HepG2 (cell line): ENCODE measurements at regions not wholly inside any gene's neighbourhood (a gene's known extent, or its start where the extent isn't known, plus 50 kb on each side); places are given as distances from the start of the nearest gene placed in this dataset.

Experiments
- ATAC-seq: fragments of 200-7000 bp; cut with Tn5 transposase; 3 replicates; pipeline ENCODE4 v1.9.1; 2020; ENCODE audit warnings: mild to moderate bottlenecking, moderate library complexity
- BruUV-seq: library from RNA; stranded (reverse); fragments of 400-500 nt; replicated peaks from 2 replicates; lab custom pipeline; 2021; lab: Mats Ljungman, UMichigan
- CTCF ChIA-PET: fragments of 300-600 bp; formaldehyde crosslinking; extraction: SDS; loops from one replicate; lab custom pipeline; 2021; ENCODE audit warnings: low total read pairs, inconsistent platforms, low intra/inter-chr PET ratio; lab: Yijun Ruan, JAX
- POLR2A ChIA-PET: fragments of 350-600 bp; sonication (Branson Sonifier 250); formaldehyde crosslinking; loops from one replicate; lab custom pipeline; 2020; ENCODE audit warnings: antibody characterized with exemption, inconsistent platforms; lab: Yijun Ruan, JAX
- DNase-seq: peaks from one replicate; pipeline ENCODE4 v3.0.0-alpha.2; 2015; ENCODE audit warnings: low spot score
- FAIRE-seq: peaks from 3 replicates; lab custom pipeline; 2011; peaks lifted over from hg19 to GRCh38; lab: Jason Lieb, UNC
- H2AFZ ChIP-seq: one replicate; pipeline ENCODE4 v1.6.1; 2011; ENCODE audit warnings: low read length, inconsistent platforms
- H3K27ac ChIP-seq: fragments of 300-600 bp; 3 replicates; pipeline ENCODE4 v1.8.0; 2011; ENCODE audit warnings: mixed run types, mild to moderate bottlenecking, mixed read lengths, low read length, inconsistent platforms; ENCODE audit not compliant: insufficient read depth; ENCODE audit errors: extremely low read length
- H3K27me3 ChIP-seq, 2 experiments: fragments of 200-600 bp in 1 of 2; 2 replicates in 1 of 2; 3 replicates in 1 of 2; pipeline versions ENCODE4 v1.6.0 to v1.8.0; 2011; ENCODE audit warnings: low read length in 2 of 2, mild to moderate bottlenecking in 2 of 2, moderate library complexity in 2 of 2, inconsistent platforms in 1 of 2; ENCODE audit not compliant: insufficient read depth in 2 of 2, control insufficient read depth in 1 of 2
- H3K36me3 ChIP-seq, 2 experiments: fragments of 200-600 bp in 1 of 2; replicated peaks in 1 of 2; 2 replicates in 1 of 2; 3 replicates in 1 of 2; pipeline versions ENCODE4 v1.5.1 to v1.8.0; 2011; ENCODE audit warnings: low read length in 2 of 2, inconsistent platforms in 1 of 2; ENCODE audit not compliant: insufficient read depth in 2 of 2, control insufficient read depth in 1 of 2
- H3K4me1 ChIP-seq: 2 replicates; pipeline ENCODE4 v1.5.1; 2012; ENCODE audit warnings: low read length, inconsistent platforms; ENCODE audit not compliant: insufficient read depth
- H3K4me2 ChIP-seq: 2 replicates; pipeline ENCODE4 v1.6.0; 2011; ENCODE audit warnings: low read depth, low read length, inconsistent platforms
- H3K4me3 ChIP-seq, 3 experiments: fragments of 200-600 bp in 1 of 3; sonication (generic), shearing (Covaris generic) in 1 of 3; replicated peaks in 1 of 3; 2 replicates each; pipeline ENCODE4 v1.5.1; 2011 to 2016; ENCODE audit warnings: low read length in 3 of 3, inconsistent platforms in 2 of 3, low read depth in 2 of 3, mild to moderate bottlenecking in 2 of 3, control low read depth in 1 of 3, mixed read lengths in 1 of 3; ENCODE audit not compliant: insufficient read depth in 1 of 3
- H3K79me2 ChIP-seq: one replicate; pipeline ENCODE4 v1.6.1; 2011; ENCODE audit warnings: low read length, inconsistent platforms; ENCODE audit not compliant: insufficient read depth
- H3K9ac ChIP-seq: 2 replicates; pipeline ENCODE4 v1.6.0; 2011; ENCODE audit warnings: mild to moderate bottlenecking, low read depth, low read length, inconsistent platforms; ENCODE audit not compliant: insufficient read depth
- H3K9me3 ChIP-seq: 2 replicates; pipeline ENCODE4 v1.5.1; 2012; ENCODE audit warnings: mild to moderate bottlenecking, low read length
- H4K20me1 ChIP-seq: 2 replicates; pipeline ENCODE4 v1.6.0; 2011; ENCODE audit warnings: inconsistent platforms, mild to moderate bottlenecking, low read length, moderate library complexity; ENCODE audit not compliant: insufficient read depth
- ATF6 ChIP-seq: sonication (generic); formaldehyde crosslinking; conservative IDR thresholded peaks from 2 replicates; pipeline ENCODE4 v1.4.0; 2020; ENCODE audit warnings: missing genetic modification reagents
- PAX8 ChIP-seq: sonication (generic); formaldehyde crosslinking; IDR thresholded peaks from 2 replicates; pipeline ENCODE4 v1.8.0; 2022; ENCODE audit warnings: mild to moderate bottlenecking, missing genetic modification reagents, borderline replicate concordance
- SIN3B ChIP-seq: fragments of 150-350 bp; IDR thresholded peaks from 2 replicates; pipeline ENCODE4 v1.6.1; 2014; ENCODE audit warnings: low read length
- SMAD1 ChIP-seq: sonication (generic); formaldehyde crosslinking; IDR thresholded peaks from 2 replicates; pipeline ENCODE4 v1.4.0; 2020; ENCODE audit warnings: missing genetic modification reagents, low read depth, mild to moderate bottlenecking, borderline replicate concordance
- TOE1 ChIP-seq: sonication (generic); formaldehyde crosslinking; IDR thresholded peaks from 2 replicates; pipeline ENCODE4 v1.4.0; 2020; ENCODE audit warnings: mild to moderate bottlenecking, missing genetic modification reagents
- ZC3H13 ChIP-seq: sonication (generic); formaldehyde crosslinking; IDR thresholded peaks from 2 replicates; pipeline ENCODE4 v1.8.1; 2023; ENCODE audit warnings: mild to moderate bottlenecking, missing genetic modification reagents, moderate library complexity
- ZKSCAN8 ChIP-seq: IDR thresholded peaks from 2 replicates; pipeline ENCODE4 v1.6.1; 2016; ENCODE audit warnings: borderline replicate concordance, missing genetic modification reagents, missing compliant biosample characterization
- ZNF260 ChIP-seq: sonication (generic); formaldehyde crosslinking; IDR thresholded peaks from 2 replicates; pipeline ENCODE4 v1.4.0; 2020; ENCODE audit warnings: missing genetic modification reagents, low read depth, mild to moderate bottlenecking, borderline replicate concordance
- ZNF441 ChIP-seq: sonication (generic); formaldehyde crosslinking; IDR thresholded peaks from 2 replicates; pipeline ENCODE4 v1.7.0; 2021; ENCODE audit warnings: missing genetic modification reagents, borderline replicate concordance
- ZNF557 ChIP-seq: sonication (generic); formaldehyde crosslinking; IDR thresholded peaks from 2 replicates; pipeline ENCODE4 v1.4.0; 2020; ENCODE audit warnings: missing genetic modification reagents
- ZNF75D ChIP-seq: sonication (generic); formaldehyde crosslinking; IDR thresholded peaks from 2 replicates; pipeline ENCODE4 v1.8.1; 2023; ENCODE audit warnings: missing genetic modification reagents, mild to moderate bottlenecking, borderline replicate concordance
- ZNF776 ChIP-seq: sonication (generic); formaldehyde crosslinking; IDR thresholded peaks from 2 replicates; pipeline ENCODE4 v1.4.0; 2020; ENCODE audit warnings: mild to moderate bottlenecking, missing genetic modification reagents
- WGBS: methylation state at CpG from one replicate; pipeline ENCODE4 v1.1.6; 2017; ENCODE audit warnings: low lambda C conversion rate; 5-methylcytosine and 5-hydroxymethylcytosine counted together
- in situ Hi-C: cut with HindIII; loops from 2 replicates; pipeline ENCODE4 v1.10.0; 2017; ENCODE audit warnings: low pct_unique_long_range_greater_than_20kb; ENCODE audit not compliant: extremely low pct_ligation_motif_present
- intact Hi-C: fragments of 100-400 bp; cut with micrococcal nuclease; formaldehyde crosslinking; loops from one replicate; pipeline ENCODE4 v1.10.0; 2022; ENCODE audit not compliant: unreplicated experiment
- TF ChIP-seq, protein P1 (sequence below): sonication (generic); formaldehyde crosslinking; IDR thresholded peaks from 2 replicates; pipeline ENCODE4 v1.4.0; 2020; ENCODE audit warnings: mild to moderate bottlenecking, missing genetic modification reagents
- TF ChIP-seq, protein P2 (sequence below): sonication (generic); formaldehyde crosslinking; IDR thresholded peaks from 2 replicates; pipeline ENCODE4 v1.8.0; 2022; ENCODE audit warnings: low read depth, missing genetic modification reagents

GRCh38 chr9:6123416-6123815, 92.2 kb upstream of the IL33 start:
- in situ Hi-C loops, result no loop called here
- intact Hi-C loops, result no loop called here

More at GRCh38 chr9:6123416-6123815, 92.2 kb upstream of the IL33 start:
- Histone ChIP-seq H3K36me3 (no peaks in the 10 kb centered on the region), H2AFZ (no peak overlapping the region), H3K9me3 (no peaks in the 10 kb centered on the region), H3K4me3 (no peak overlapping the region)
- CTCF ChIA-PET, result no interaction called here
- WGBS, result 10% methylated on average over 3 of the region's 3 CpGs
- BruUV-seq, result no TSS peak
- POLR2A ChIA-PET, result no interaction called here
- no peak for FAIRE-seq
- no peak for DNase-seq
- ATAC-seq, result no peak
- no peak for TF ChIP-seq SMAD1 (CRISPR knock-in tag)
- no peak for TF ChIP-seq ZNF441 (CRISPR knock-in tag)
- TF ChIP-seq SIN3B, result no peak
- TF ChIP-seq ZNF75D, result no peak
- TF ChIP-seq TOE1 (CRISPR knock-in tag), result no peak
- TF ChIP-seq, protein P1, sequence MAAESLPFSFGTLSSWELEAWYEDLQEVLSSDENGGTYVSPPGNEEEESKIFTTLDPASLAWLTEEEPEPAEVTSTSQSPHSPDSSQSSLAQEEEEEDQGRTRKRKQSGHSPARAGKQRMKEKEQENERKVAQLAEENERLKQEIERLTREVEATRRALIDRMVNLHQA (CRISPR knock-in tag), result no peak
- TF ChIP-seq ZC3H13 (CRISPR knock-in tag), result no peak
- no peak for TF ChIP-seq ZKSCAN8
- no peak for TF ChIP-seq ZNF557 (CRISPR knock-in tag)
- no peak for TF ChIP-seq ATF6 (CRISPR knock-in tag)
- no peak for TF ChIP-seq ZNF260 (CRISPR knock-in tag)
- TF ChIP-seq ZNF776 (CRISPR knock-in tag), result no peak
- no peak for TF ChIP-seq PAX8 (CRISPR knock-in tag)
- TF ChIP-seq, protein P2, sequence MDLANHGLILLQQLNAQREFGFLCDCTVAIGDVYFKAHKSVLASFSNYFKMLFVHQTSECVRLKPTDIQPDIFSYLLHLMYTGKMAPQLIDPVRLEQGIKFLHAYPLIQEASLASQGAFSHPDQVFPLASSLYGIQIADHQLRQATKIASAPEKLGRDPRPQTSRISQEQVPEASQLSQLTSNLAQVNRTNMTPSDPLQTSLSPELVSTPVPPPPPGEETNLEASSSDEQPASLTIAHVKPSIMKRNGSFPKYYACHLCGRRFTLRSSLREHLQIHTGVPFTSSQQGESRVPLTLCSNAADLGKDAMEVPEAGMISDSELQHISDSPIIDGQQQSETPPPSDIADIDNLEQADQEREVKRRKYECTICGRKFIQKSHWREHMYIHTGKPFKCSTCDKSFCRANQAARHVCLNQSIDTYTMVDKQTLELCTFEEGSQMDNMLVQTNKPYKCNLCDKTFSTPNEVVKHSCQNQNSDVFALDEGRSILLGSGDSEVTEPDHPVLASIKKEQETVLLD, result no peak
- TF ChIP-seq, all 625 proteins: peak for 0
- Histone ChIP-seq H3K27me3 (peaks cover 0 to 2% of the 10 kb centered on the region in 2 experiments; a peak in 2 of 5 replicates), H3K9ac (no peak overlapping the region), H3K79me2 (no peaks in the 10 kb centered on the region), H3K4me2 (no peak overlapping the region), H3K27ac (no peak overlapping the region), H3K4me1 (no peaks in the 10 kb centered on the region), H4K20me1 (no peaks in the 10 kb centered on the region)
